SW480 (cell line): ENCODE measurements at regions not wholly inside any gene's neighbourhood (a gene's known extent, or its start where the extent isn't known, plus 50 kb on each side); places are given as distances from the start of the nearest gene placed in this dataset.

ENCODE experiments used
- DNase-seq: peaks from one replicate; pipeline ENCODE4 v3.0.0-alpha.2; 2016; ENCODE audit warnings: low spot score

DNA sequence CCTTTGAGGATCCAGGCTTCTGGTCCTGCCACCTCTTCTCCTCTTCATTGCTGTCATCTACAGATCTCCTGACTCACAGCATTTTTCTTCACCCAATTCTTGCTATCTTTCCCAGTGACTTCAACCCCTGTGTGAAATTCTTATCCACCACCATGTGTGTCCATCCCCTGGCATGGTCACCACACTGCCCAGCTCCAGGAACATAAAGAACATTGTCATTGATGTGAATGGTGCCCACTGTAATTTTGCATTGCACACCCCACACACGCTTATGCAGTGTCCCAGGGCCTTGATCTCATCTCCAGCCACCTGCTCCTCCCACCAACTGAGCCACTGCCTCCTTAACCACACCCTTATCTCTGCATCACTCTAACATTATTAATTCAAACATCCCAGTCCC is 85.3 kb downstream of the C1D start:
- no peak for DNase-seq

DNA sequence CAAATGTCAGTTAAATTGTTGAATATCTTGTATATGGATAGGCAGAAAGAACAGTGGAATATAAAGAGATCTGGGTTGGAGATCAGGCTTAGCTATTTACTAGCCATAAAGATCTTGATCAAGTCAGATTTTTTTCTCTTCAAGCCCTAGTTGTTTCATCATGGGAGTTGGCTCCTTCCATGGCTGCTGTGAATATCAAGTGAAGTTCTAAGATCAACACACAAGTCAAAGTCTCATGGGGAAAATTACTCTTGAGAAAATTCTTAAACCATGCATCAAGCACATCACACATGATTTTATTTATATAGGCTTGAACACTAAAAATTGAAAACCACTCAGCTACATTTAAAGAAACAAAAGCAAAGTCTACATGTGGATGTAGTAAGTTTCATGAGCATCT is 79.8 kb downstream of the C1D start:
- no peak for DNase-seq

DNA sequence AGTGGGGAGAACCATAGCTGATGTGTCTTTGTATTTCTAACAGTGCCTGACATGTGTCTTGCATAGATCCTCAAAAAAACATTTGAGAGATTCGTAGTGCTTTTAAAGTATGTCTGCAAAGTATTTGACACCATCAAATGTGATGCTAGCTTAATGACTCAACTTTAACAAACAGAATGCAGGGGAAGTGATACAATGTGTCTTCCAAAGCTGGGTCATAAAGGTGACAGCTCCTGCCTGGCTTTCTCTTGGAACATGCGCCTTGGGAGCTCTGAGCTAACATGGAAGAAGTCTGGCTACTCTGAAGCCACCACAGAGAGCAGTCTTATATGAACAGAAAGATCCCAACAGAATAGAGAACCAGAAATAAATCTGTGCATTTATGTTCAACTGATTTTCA is 78.2 kb downstream of the C1D start:
- DNase-seq: no peak

DNA sequence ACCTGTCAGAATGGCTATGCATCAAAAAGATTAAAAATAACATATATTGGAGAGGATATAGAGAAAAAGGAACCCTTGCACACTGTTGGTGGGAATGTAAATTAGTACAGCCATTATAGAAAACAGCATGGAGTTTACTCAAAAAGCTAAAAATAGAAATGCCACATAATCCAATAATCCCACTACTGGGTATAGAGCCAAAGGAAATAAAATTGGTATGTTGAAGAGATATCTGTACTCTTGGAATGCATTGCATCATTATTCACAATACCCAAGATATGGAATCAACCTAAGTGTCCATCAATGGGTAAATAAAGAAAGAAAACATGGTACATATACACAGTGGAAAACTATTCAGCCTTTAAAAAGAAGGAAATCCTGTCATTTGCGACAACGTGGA is 77.2 kb downstream of the C1D start:
- no peak for DNase-seq

DNA sequence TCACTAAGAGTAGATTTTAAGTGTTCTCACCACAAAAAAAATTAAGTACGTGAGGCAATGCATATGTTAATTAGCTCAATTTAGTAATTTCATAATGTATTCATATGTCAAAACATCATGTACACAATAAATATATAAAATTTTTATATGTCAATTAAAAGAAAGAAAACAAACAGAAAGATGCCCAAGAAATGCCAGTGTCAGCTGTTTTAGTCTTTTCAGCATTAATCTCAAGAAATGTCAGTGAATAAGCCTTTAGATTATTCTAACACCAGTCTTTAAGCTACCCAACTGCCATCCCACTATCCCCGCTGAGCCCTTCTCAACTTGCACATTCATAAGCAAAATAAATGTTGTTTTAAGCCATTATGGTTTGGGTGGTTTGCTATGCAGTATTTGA is 76.5 kb downstream of the C1D start:
- DNase-seq: no peak
